HS-5 (cell line): ENCODE measurements at regions not wholly inside any gene's neighbourhood (a gene's known extent, or its start where the extent isn't known, plus 50 kb on each side); places are given as distances from the start of the nearest gene placed in this dataset.
A peak's percentile ranks its signal among the peaks of the same experiment; 100 is the strongest.

Experiments used
- DNase-seq: peaks from one replicate; pipeline ENCODE4 v3.0.0-alpha.2; 2012; ENCODE audit warnings: low read depth

DNA sequence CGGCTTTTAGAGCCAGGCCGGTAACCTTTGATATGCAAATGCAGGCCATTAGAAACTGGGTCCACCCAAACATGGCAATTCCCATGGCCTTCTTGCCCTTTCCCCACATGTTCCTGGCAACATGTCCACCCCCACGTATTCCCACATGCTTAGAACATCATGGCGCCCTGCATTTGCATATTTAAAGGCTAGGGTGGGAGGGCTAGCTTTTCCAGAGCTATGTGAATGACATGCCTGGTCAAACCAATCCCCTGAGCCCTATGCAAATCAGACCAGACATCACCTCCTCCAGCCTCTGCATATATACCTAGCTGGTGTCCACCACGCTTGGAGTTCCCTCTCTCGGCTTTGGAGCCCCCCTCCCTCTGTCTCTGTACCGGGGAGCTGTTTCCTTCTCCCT is 481.9 kb downstream of the CDH2 start:
- DNase-seq = no peak

DNA sequence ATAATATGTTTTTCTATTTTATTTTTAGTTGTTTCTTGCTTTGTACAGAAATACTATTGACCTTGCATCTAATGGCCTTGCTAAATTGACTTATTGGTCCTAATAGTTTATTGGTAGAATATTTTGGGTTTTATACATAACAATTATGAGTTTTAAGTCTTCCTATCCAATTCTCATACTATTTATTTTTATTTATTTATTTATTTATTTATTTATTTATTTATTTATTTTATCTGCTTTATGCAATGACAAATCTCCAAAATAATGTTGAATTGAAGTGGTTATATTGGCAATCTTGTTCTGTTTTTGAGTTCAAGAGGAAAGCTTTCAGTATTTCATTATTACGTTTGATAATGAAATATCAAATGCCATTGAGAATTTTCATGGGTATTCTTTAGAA is 488.3 kb downstream of the CDH2 start:
- DNase-seq = no peak

- DNase-seq = no peak
Measured at GRCh38 chr18:27687351-27687979, 489.5 kb downstream of the CDH2 start.

GRCh38 chr18:27685807-27686412 is 491.0 kb downstream of the CDH2 start:
- peak; percentile 24 for DNase-seq

GRCh38 chr18:27685091-27685490 is 491.8 kb downstream of the CDH2 start:
- DNase-seq = no peak

DNA sequence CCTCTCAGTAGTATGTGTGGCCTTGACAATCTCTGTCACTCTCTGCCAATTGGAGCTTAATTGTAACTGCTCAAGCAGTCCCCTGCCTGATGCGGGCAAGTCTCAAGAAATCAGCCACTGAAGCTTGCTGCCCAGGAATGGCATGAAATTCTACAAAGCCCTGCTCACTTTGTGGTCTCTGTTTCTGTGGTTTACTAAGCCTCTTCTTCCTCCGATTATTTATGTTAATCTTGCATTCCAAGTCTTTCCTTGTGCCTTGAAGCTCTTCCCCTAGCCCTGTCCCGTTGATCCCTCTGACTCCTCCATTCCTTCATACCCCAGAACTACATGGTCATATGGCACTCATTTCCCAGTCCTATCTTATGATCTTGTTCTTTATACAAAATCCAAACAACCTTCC is 489.3 kb upstream of the CHST9 start:
- no peak for DNase-seq

DNA sequence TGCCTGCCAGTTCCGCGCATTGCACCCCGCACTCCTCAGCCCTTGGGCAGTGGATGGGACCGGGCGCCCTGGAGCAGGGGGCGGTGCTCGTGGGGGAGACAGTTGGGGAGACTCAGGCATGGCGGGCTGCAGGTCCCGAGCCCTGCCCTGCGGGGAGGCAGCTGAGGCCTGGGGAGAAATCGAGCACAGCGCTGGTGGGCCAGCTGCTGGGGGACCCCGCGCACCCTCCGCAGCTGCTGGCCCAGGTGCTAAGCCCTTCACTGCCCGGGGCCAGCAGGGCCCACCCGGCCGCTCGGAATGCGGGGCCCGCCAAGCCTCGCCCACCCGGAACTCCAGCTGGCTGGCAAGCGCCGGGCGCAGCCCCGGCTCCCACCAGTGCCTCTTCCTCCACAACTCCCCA is 488.8 kb upstream of the CHST9 start:
- no peak for DNase-seq

DNA sequence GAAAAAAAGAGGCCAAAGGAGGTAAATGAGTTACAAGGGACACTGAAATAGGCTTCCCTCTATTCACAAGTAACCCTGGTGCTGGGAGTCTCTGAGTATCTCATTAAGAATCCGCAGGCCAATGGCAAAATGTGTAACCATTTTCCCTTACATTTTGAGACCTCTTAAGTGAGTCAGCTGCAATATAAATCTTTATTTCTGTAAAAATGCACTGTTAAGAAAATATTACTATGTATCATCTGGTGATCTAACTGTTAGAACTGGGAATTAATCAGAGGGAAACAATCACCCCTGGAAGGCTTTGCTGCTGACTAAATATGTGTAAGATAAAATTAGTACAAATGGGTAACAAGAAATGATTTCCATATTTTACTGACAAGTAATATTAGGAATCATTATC is 483.1 kb upstream of the CHST9 start:
- peak; percentile 33 for DNase-seq

- DNase-seq = no peak
Measured at GRCh38 chr18:27667064-27667463, 482.0 kb upstream of the CHST9 start.

DNA sequence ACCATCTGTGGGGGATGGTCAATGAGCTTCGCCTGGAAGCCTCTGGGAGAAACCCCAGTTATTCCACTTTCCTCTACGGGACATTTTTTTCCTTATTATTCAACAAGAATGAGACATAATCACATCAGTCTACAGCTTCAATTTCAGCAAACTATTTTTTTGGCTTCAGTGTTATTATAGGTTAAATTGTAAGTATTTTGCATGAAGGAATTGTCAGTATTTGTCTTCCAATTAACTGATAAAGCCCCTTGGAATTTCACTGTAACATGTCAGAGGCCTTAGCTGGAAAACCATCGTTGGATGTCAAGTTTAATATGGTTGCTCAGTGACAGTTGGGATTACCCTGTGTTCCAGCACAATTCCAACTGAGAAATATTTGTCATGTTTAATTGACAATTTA is 480.9 kb upstream of the CHST9 start:
- no peak for DNase-seq

- DNase-seq = no peak
Measured at GRCh38 chr18:27665264-27665799, 480.2 kb upstream of the CHST9 start.

- DNase-seq = no peak
Measured at GRCh38 chr18:27662949-27663348, 477.8 kb upstream of the CHST9 start.

DNA sequence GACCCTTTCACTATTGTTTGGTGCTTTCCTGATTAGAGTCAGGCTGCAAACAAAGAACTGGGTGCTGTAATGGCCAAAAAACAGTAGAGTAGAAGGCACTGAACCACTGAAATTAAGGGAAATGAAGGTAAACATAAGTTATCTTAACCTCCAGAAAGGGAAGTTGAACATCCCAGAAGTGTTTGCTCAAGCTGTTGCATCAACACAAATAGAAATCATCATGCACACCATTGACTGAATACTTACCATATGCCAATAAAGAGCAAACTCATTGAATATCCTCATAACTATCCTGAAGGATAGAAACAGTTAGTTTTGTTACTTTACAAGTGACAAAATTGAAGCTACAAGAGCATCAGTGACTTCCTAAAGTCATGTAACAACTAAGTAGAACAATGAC is 477.4 kb upstream of the CHST9 start:
- no peak for DNase-seq

DNA sequence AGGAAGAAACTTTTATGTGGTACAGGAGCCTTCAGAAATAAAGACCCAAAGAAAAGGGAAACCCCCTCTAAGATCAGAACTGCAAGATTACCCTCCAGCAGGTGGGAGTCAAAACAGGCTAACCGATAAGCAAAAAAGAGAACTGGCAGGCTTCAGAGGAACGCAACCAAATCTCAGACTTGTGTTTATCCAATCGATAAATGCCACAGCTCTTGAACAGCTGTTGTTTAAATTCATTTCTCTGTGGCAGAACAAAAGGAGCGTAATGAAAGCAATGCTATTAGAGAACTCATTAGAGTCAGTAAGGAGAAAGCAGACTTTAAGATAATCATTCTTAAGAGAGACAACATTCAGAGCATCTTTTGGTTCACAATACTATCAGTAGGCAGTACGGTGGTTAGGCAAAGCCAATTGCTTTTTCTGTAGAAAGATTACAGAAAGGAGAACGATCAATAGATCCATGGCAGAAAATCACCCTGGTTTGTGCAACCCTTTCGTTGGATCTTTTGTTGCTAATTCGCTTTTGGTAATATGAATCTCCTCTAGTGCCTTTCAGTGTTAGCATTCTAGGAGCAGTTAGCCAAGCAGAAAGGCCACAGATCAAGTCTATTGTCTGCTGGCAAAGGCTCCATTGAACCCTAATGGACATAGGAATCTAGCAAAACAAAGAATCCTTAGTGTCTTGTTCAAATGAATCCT is 476.4 kb upstream of the CHST9 start:
- DNase-seq = no peak

- DNase-seq = no peak
Measured at GRCh38 chr18:27656905-27657304, 471.8 kb upstream of the CHST9 start.

DNA sequence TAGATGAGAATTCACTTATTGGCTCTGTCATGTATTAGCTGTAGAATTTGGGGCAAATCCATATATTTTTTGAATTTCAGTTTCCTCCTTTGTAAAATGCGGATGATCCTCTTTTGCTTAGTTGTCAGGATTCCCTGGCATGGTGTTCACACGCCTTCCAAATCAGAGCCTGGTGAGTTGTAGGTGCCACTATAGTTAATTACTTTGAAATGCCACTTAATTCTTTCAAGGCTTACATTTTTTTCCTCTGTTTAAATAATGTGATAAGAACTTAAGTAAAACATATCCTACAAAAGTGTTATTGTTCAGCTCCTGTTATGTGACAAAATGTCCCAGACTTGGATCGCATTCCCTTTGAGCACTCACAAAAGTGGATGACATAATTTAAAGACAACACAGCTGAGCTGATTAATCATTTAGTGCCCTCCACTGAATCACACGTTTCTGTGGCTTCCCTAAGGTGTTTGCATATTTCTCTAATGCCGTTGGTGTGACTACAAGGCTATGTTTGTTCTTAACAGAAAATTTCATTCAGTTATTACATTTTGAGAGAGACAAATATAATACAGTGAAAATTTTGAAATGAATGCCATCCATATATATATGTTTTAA is 471.2 kb upstream of the CHST9 start:
- DNase-seq = peak; percentile 23

DNA sequence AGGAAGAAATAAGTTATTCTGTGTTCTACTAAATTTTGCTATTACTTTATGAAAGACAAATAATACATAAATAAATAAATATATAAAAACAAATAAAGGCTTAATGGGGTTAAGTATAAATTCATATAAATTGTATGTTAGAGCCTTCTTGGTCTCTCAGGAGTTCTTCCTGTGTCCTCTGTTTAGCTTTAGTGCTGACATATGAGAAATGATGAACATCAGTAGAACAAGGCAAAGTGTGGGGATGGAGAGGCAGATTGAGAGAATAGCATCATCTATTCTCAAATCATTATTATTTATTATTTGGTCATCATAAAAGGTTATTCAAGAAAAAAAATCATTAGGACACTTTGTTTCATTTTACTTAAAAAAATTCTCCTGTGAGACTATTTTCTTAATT is 468.1 kb upstream of the CHST9 start:
- no peak for DNase-seq

DNA sequence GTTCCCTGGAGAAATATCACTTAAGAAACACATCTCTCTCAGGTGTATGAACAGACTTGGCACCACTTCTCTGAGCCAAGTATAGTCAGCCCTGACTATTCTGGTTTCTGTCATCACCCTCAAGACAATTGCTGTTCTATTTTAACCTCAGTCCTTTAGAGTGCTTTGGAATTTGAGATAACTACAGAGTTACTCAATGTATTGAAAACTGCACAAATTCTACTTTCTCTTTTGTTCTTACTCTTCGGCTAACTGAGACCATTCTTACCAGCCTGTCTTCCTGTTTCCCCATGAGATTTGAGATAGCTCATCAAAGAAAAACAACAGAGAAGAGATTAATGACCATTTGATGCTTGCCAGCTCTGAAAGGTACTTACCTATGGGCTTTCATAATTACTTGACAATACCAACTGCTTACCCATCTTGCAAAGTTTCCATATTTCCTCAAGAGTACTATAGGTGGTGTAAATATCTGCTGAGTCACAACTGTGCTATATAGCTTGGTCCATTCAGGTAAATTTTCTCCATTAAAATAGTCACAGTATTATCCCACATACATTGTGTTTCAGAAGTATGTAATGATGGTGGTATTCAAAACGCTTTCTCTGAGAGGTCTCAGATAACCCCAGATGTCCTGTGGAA is 467.5 kb upstream of the CHST9 start:
- no peak for DNase-seq

DNA sequence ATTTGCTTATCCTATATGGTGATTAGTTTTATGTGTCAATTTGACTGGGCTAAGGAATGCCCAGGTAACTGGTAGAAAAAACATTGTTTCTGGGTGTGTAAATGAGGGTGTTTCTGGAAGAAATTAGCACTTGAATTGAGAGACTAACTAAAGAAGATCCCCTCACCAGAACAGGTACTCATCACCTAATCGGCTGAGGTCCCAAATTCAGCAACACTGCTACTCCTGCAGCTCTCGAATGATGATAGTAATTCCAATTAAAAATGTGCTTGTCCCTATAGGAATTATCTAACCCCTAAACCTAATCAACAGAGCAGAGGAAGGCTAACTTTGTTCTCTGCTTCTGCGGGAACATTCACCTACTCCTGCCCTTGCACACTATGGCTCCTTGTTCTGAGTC is 464.5 kb upstream of the CHST9 start:
- no peak for DNase-seq

GRCh38 chr18:27645929-27646328 is 460.8 kb upstream of the CHST9 start:
- no peak for DNase-seq

DNA sequence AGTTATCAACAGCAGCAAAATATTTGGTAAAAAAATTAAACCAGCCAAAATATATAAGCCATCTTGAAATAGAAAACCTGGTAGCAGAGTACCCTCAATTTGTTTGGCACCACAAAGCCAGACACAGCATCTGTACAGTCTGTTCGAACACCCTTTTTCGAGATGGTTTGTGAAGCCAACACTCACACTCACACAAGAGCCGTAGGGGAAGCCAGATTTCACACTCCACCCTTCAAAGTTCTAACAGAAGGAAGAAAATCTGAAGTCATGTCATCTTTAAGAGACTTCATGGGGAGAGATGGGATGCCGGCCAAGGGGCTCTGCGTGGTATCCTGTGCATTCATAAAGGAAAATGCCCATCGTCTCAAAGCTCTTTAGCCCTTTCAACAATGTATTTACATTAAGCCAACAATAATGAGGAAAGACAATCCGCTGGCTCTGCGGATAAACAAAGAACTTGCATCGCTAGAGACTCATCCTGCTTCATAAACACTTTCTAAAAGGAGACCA is 451.5 kb upstream of the CHST9 start:
- no peak for DNase-seq

GRCh38 chr18:27632706-27633105 is 447.6 kb upstream of the CHST9 start:
- DNase-seq = no peak
